ENCODE measurements at regions not wholly inside any gene's neighbourhood (a gene's known extent, or its start where the extent isn't known, plus 50 kb on each side); places are given as distances from the start of the nearest gene placed in this dataset.

- no peak for TF ChIP-seq CTCF (IDR thresholded peaks at IDR 0.05)
- TF ChIP-seq POLR2A (IDR thresholded peaks at IDR 0.05): no peak
Observed at GRCh38 chr7:4549681-4550080, 132.4 kb upstream of the FOXK1 start.

Data from Peyer's patch (tissue), 4 donors.